HEK293T (cell line): ENCODE measurements at regions not wholly inside any gene's neighbourhood (a gene's known extent, or its start where the extent isn't known, plus 50 kb on each side); places are given as distances from the start of the nearest gene placed in this dataset.

Source experiments
- BHLHE40 ChIP-seq: fragments of 450-650 bp; IDR thresholded peaks from 2 replicates; pipeline ENCODE4 v1.6.1; 2016; ENCODE audit warnings: mild to moderate bottlenecking, moderate library complexity, borderline replicate concordance
- ELF4 ChIP-seq: fragments of 450-650 bp; IDR thresholded peaks from 2 replicates; pipeline ENCODE4 v1.6.1; 2017; ENCODE audit warnings: antibody characterized with exemption
- FOXA1 ChIP-seq: fragments of 450-650 bp; IDR thresholded peaks from 2 replicates; pipeline ENCODE4 v1.6.1; 2016; ENCODE audit warnings: mild to moderate bottlenecking
- FOXK2 ChIP-seq: fragments of 450-650 bp; IDR thresholded peaks from 2 replicates; pipeline ENCODE4 v1.6.1; 2016; ENCODE audit warnings: mild to moderate bottlenecking
- FOXM1 ChIP-seq: fragments of 450-650 bp; IDR thresholded peaks from 2 replicates; pipeline ENCODE4 v1.6.1; 2017; ENCODE audit warnings: mild to moderate bottlenecking, borderline replicate concordance
- HDGF ChIP-seq: fragments of 450-650 bp; IDR thresholded peaks from 2 replicates; pipeline ENCODE4 v1.6.1; 2017; ENCODE audit warnings: antibody characterized with exemption, borderline replicate concordance
- NFRKB ChIP-seq: fragments of 450-650 bp; IDR thresholded peaks from 2 replicates; pipeline ENCODE4 v1.6.1; 2016; ENCODE audit warnings: mild to moderate bottlenecking, moderate library complexity
- SP1 ChIP-seq: fragments of 450-650 bp; IDR thresholded peaks from 2 replicates; pipeline ENCODE4 v1.6.1; 2017
- SUZ12 ChIP-seq: fragments of 450-650 bp; IDR thresholded peaks from 2 replicates; pipeline ENCODE4 v1.6.1; 2016; ENCODE audit warnings: mild to moderate bottlenecking
- TARDBP ChIP-seq: fragments of 450-650 bp; IDR thresholded peaks from 2 replicates; pipeline ENCODE4 v1.6.1; 2016
- ZNF384 ChIP-seq: fragments of 450-650 bp; IDR thresholded peaks from 2 replicates; pipeline ENCODE4 v1.6.1; 2016
- TF ChIP-seq, protein P1 (sequence below): fragments of 450-650 bp; IDR thresholded peaks from 2 replicates; pipeline ENCODE4 v1.6.1; 2016

GRCh38 chr2:180324182-180324581 lies 317.1 kb upstream of the CWC22 start:
- no peak for TF ChIP-seq FOXK2
- TF ChIP-seq ZNF384 = no peak
- no peak for TF ChIP-seq SUZ12
- no peak for TF ChIP-seq BHLHE40
- no peak for TF ChIP-seq FOXM1
- TF ChIP-seq, protein P1, sequence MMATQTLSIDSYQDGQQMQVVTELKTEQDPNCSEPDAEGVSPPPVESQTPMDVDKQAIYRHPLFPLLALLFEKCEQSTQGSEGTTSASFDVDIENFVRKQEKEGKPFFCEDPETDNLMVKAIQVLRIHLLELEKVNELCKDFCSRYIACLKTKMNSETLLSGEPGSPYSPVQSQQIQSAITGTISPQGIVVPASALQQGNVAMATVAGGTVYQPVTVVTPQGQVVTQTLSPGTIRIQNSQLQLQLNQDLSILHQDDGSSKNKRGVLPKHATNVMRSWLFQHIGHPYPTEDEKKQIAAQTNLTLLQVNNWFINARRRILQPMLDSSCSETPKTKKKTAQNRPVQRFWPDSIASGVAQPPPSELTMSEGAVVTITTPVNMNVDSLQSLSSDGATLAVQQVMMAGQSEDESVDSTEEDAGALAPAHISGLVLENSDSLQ = no peak
- TF ChIP-seq HDGF = no peak
- no peak for TF ChIP-seq TARDBP
- no peak for TF ChIP-seq SP1
- no peak for TF ChIP-seq FOXA1
- no peak for TF ChIP-seq NFRKB
- no peak for TF ChIP-seq ELF4
